H9 (cell line): ENCODE measurements at regions not wholly inside any gene's neighbourhood (a gene's known extent, or its start where the extent isn't known, plus 50 kb on each side); places are given as distances from the start of the nearest gene placed in this dataset.

ENCODE experiments used
- DNase-seq: peaks from one replicate; pipeline ENCODE4 v3.0.0-alpha.2; 2017
- H2AFZ ChIP-seq: one replicate; pipeline ENCODE4 v1.6.1; 2013; ENCODE audit warnings: mild to moderate bottlenecking, low read length, control low read depth, moderate library complexity
- H2AK5ac ChIP-seq: 2 replicates; pipeline ENCODE4 v1.6.1; 2013; ENCODE audit warnings: low read length, control low read depth, mixed read lengths; ENCODE audit not compliant: insufficient read length
- H2BK120ac ChIP-seq: one replicate; pipeline ENCODE4 v1.6.1; 2013; ENCODE audit warnings: low read depth, mild to moderate bottlenecking, low read length, control low read depth, inconsistent platforms; ENCODE audit not compliant: poor library complexity, severe bottlenecking
- H2BK12ac ChIP-seq: 2 replicates; pipeline ENCODE4 v1.6.1; 2013; ENCODE audit warnings: low read length, control low read depth, mixed read lengths, low read depth; ENCODE audit not compliant: insufficient read length
- H2BK15ac ChIP-seq: 2 replicates; pipeline ENCODE4 v1.6.1; 2013; ENCODE audit warnings: low read depth, low read length, control low read depth
- H2BK20ac ChIP-seq: one replicate; pipeline ENCODE4 v1.6.1; 2013; ENCODE audit warnings: low read depth, mild to moderate bottlenecking, low read length, control low read depth, inconsistent platforms; ENCODE audit not compliant: poor library complexity, severe bottlenecking
- H2BK5ac ChIP-seq: 2 replicates; pipeline ENCODE4 v1.6.1; 2013; ENCODE audit warnings: low read length, control low read depth, mixed read lengths; ENCODE audit not compliant: insufficient read length
- H3K14ac ChIP-seq: 2 replicates; pipeline ENCODE4 v1.6.1; 2013; ENCODE audit warnings: low read length, control low read depth; ENCODE audit not compliant: insufficient read depth
- H3K18ac ChIP-seq: 2 replicates; pipeline ENCODE4 v1.6.1; 2013; ENCODE audit warnings: low read depth, mild to moderate bottlenecking, mixed read lengths, low read length, control low read depth; ENCODE audit not compliant: insufficient read length
- H3K23ac ChIP-seq: 2 replicates; pipeline ENCODE4 v1.6.1; 2013; ENCODE audit warnings: low read length, control low read depth, mixed read lengths, low read depth; ENCODE audit not compliant: insufficient read length
- H3K23me2 ChIP-seq: 2 replicates; pipeline ENCODE4 v1.6.1; 2013; ENCODE audit warnings: low read depth, mild to moderate bottlenecking, mixed read lengths, low read length, control low read depth; ENCODE audit not compliant: insufficient read length, poor library complexity, severe bottlenecking
- H3K27ac ChIP-seq: 2 replicates; pipeline ENCODE4 v1.5.1; 2013; ENCODE audit warnings: low read length, control low read depth, mixed read lengths, low read depth; ENCODE audit not compliant: insufficient read length
- H3K27me3 ChIP-seq: 2 replicates; pipeline ENCODE4 v1.6.1; 2013; ENCODE audit warnings: low read length, control low read depth, inconsistent platforms; ENCODE audit not compliant: insufficient read depth
- H3K4ac ChIP-seq: 2 replicates; pipeline ENCODE4 v1.6.1; 2013; ENCODE audit warnings: low read depth, mild to moderate bottlenecking, control low read depth, inconsistent platforms, low read length, moderate library complexity
- H3K4me1 ChIP-seq: 2 replicates; pipeline ENCODE4 v1.6.1; 2013; ENCODE audit warnings: low read length, control low read depth, inconsistent platforms; ENCODE audit not compliant: insufficient read depth
- H3K4me2 ChIP-seq: 2 replicates; pipeline ENCODE4 v1.6.1; 2013; ENCODE audit warnings: low read length, control low read depth, mixed read lengths; ENCODE audit not compliant: insufficient read length, insufficient read depth
- H3K56ac ChIP-seq: 2 replicates; pipeline ENCODE4 v1.6.1; 2013; ENCODE audit warnings: low read depth, mild to moderate bottlenecking, mixed read lengths, low read length, control low read depth; ENCODE audit not compliant: insufficient read length
- H3K79me1 ChIP-seq: 2 replicates; pipeline ENCODE4 v1.6.1; 2013; ENCODE audit warnings: low read depth, mild to moderate bottlenecking, moderate library complexity, low read length, control low read depth, inconsistent platforms; ENCODE audit not compliant: insufficient read depth, poor library complexity, severe bottlenecking
- H3K79me2 ChIP-seq: 2 replicates; pipeline ENCODE4 v1.6.1; 2013; ENCODE audit warnings: low read length, control low read depth, inconsistent platforms; ENCODE audit not compliant: insufficient read depth
- H3K9ac ChIP-seq: 2 replicates; pipeline ENCODE4 v1.6.1; 2013; ENCODE audit warnings: low read length, control low read depth, mixed read lengths; ENCODE audit not compliant: insufficient read length; ENCODE audit errors: extremely low read depth
- H3K9me3 ChIP-seq: one replicate; pipeline ENCODE4 v1.6.1; 2013; ENCODE audit warnings: low read depth, low read length, inconsistent platforms; ENCODE audit not compliant: control insufficient read depth
- H3T11ph ChIP-seq: one replicate; pipeline ENCODE4 v1.6.1; 2013; ENCODE audit warnings: mild to moderate bottlenecking, low read length, control low read depth, inconsistent platforms
- H4K20me1 ChIP-seq: one replicate; pipeline ENCODE4 v1.6.1; 2013; ENCODE audit not compliant: control insufficient read depth, insufficient read length, insufficient read depth
- H4K5ac ChIP-seq: 2 replicates; pipeline ENCODE4 v1.6.1; 2013; ENCODE audit warnings: low read depth, mild to moderate bottlenecking, mixed read lengths, low read length, control low read depth; ENCODE audit not compliant: insufficient read length
- H4K8ac ChIP-seq: replicated peaks from 2 replicates; pipeline ENCODE4 v1.6.1; 2013; ENCODE audit warnings: low read length, control low read depth, mixed read lengths, low read depth; ENCODE audit not compliant: insufficient read length
- H4K91ac ChIP-seq: 2 replicates; pipeline ENCODE4 v1.6.1; 2013; ENCODE audit warnings: low read depth, mild to moderate bottlenecking, moderate library complexity, mixed read lengths, low read length, control low read depth; ENCODE audit not compliant: insufficient read length
- H3K27ac Mint-ChIP-seq, 3 experiments: 2 replicates in 2 of 3; 3 replicates in 1 of 3; pipeline ENCODE4 v1.8.0; 2020 to 2021; ENCODE audit warnings: mixed read lengths in 3 of 3, mild to moderate bottlenecking in 1 of 3, moderate library complexity in 1 of 3
- H3K27me3 Mint-ChIP-seq: 2 replicates; pipeline ENCODE4 v1.8.0; 2021; ENCODE audit warnings: low read depth, mild to moderate bottlenecking, moderate library complexity, mixed read lengths
- H3K36me3 Mint-ChIP-seq, 3 experiments: 2 replicates in 2 of 3; 3 replicates in 1 of 3; pipeline ENCODE4 v1.8.0; 2020 to 2021; ENCODE audit warnings: low read depth in 3 of 3, mixed read lengths in 3 of 3; ENCODE audit not compliant: insufficient read depth in 1 of 3
- H3K4me1 Mint-ChIP-seq, 2 experiments: 2 replicates each; pipeline ENCODE4 v1.8.0; 2020; ENCODE audit warnings: mixed read lengths in 2 of 2
- H3K4me3 Mint-ChIP-seq, 2 experiments: 2 replicates in 1 of 2; 3 replicates in 1 of 2; pipeline ENCODE4 v1.8.0; 2020 to 2021; ENCODE audit warnings: mild to moderate bottlenecking in 2 of 2, mixed read lengths in 2 of 2, moderate library complexity in 1 of 2
- H3K9me3 Mint-ChIP-seq, 2 experiments: 2 replicates in 1 of 2; 3 replicates in 1 of 2; pipeline ENCODE4 v1.8.0; 2020; ENCODE audit warnings: mild to moderate bottlenecking in 2 of 2, mixed read lengths in 2 of 2, moderate library complexity in 1 of 2
- WGBS: extraction: QIAGEN DNeasy Blood & Tissue Kit; methylation state at CpG from one replicate; pipeline ENCODE4 v1.1.7; 2013; ENCODE audit warnings: missing lambda C conversion rate, low lambda C conversion rate, mixed read lengths; ENCODE audit not compliant: insufficient read length; ENCODE audit errors: extremely low coverage; 5-methylcytosine and 5-hydroxymethylcytosine counted together
- TF ChIP-seq, protein P1 (sequence below): fragments of 200-600 bp; sonication (generic); conservative IDR thresholded peaks from 3 replicates; pipeline ENCODE4 v1.8.0; 2021; ENCODE audit warnings: antibody characterized with exemption, mild to moderate bottlenecking

DNA sequence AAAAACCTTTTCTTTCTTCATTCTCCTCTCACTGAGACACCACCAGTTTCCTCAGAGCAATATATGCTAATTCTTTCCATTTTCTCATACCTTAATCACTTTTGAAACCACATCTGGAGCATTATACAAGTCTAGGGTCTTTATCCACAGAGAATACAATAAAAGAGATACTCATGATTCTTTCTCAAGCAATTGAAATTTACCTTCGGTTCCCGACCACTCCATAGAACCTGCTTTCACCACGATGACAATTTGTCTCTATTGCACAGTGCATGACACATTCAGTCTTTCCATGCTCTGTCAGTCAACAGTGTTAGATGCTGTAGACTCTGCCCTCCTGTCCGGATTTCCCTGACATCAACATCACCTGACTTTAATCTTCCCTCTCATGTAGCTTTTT is 409.3 kb upstream of the NWD2 start:
- Mint-ChIP-seq H3K27me3 (no peaks in the 10 kb centered on the region), H3K4me3 (no peak overlapping the region), H3K4me1 (peaks cover 11 to 16% of the 10 kb centered on the region in 2 experiments), H3K9me3 (no peaks in the 10 kb centered on the region), H3K36me3 (no peaks in the 10 kb centered on the region), H3K27ac (no peak overlapping the region; a peak in 1 of 7 replicates)
- no peaks in the 10 kb centered on the region; the same call in 1 of the 2 replicates for H3K4me1 ChIP-seq
- H3K14ac ChIP-seq: no peak overlapping the region
- H4K8ac ChIP-seq: no peak overlapping the region
- TF ChIP-seq, protein P1, sequence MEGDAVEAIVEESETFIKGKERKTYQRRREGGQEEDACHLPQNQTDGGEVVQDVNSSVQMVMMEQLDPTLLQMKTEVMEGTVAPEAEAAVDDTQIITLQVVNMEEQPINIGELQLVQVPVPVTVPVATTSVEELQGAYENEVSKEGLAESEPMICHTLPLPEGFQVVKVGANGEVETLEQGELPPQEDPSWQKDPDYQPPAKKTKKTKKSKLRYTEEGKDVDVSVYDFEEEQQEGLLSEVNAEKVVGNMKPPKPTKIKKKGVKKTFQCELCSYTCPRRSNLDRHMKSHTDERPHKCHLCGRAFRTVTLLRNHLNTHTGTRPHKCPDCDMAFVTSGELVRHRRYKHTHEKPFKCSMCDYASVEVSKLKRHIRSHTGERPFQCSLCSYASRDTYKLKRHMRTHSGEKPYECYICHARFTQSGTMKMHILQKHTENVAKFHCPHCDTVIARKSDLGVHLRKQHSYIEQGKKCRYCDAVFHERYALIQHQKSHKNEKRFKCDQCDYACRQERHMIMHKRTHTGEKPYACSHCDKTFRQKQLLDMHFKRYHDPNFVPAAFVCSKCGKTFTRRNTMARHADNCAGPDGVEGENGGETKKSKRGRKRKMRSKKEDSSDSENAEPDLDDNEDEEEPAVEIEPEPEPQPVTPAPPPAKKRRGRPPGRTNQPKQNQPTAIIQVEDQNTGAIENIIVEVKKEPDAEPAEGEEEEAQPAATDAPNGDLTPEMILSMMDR: no peak
- H2AFZ ChIP-seq: no peak overlapping the region
- H4K20me1 ChIP-seq: no peaks in the 10 kb centered on the region
- H3K4me2 ChIP-seq: no peak overlapping the region
- H2BK5ac ChIP-seq: no peak overlapping the region
- H3K27ac ChIP-seq: no peak overlapping the region
- WGBS: no CpG with 5 or more reads among the region's 4 CpGs
- H3K4ac ChIP-seq: no peak overlapping the region
- H3T11ph ChIP-seq: no peak overlapping the region
- no peak overlapping the region for H4K91ac ChIP-seq
- no peak overlapping the region for H2BK20ac ChIP-seq
- H2BK120ac ChIP-seq: no peak overlapping the region
- H2BK12ac ChIP-seq: no peak overlapping the region
- no peaks in the 10 kb centered on the region for H3K27me3 ChIP-seq
- no peak overlapping the region for H4K5ac ChIP-seq
- H2AK5ac ChIP-seq: no peak overlapping the region
- H3K79me1 ChIP-seq: no peaks in the 10 kb centered on the region
- no peak overlapping the region for H3K56ac ChIP-seq
- no peak overlapping the region for H3K18ac ChIP-seq
- H3K23ac ChIP-seq: no peak overlapping the region
- H3K23me2 ChIP-seq: no peaks in the 10 kb centered on the region
- H2BK15ac ChIP-seq: no peak overlapping the region
- no peaks in the 10 kb centered on the region for H3K9me3 ChIP-seq
- no peak overlapping the region for H3K9ac ChIP-seq
- DNase-seq: no peak
- H3K79me2 ChIP-seq: no peaks in the 10 kb centered on the region
